NB4 (cell line): ENCODE measurements at regions not wholly inside any gene's neighbourhood (a gene's known extent, or its start where the extent isn't known, plus 50 kb on each side); places are given as distances from the start of the nearest gene placed in this dataset.

Experiments
- POLR2A ChIP-seq: IDR thresholded peaks from 2 replicates; pipeline ENCODE4 v1.6.1; 2011; ENCODE audit warnings: mild to moderate bottlenecking; ENCODE audit not compliant: insufficient read length; ENCODE audit errors: extremely low read depth
- TF ChIP-seq, protein P1 (sequence below): IDR thresholded peaks from one replicate; pipeline ENCODE4 v1.5.1; 2012; ENCODE audit warnings: low read depth, low read length
- TF ChIP-seq, protein P2 (sequence below): IDR thresholded peaks from 2 replicates; pipeline ENCODE4 v1.6.1; 2011; ENCODE audit warnings: low read depth, low read length

DNA sequence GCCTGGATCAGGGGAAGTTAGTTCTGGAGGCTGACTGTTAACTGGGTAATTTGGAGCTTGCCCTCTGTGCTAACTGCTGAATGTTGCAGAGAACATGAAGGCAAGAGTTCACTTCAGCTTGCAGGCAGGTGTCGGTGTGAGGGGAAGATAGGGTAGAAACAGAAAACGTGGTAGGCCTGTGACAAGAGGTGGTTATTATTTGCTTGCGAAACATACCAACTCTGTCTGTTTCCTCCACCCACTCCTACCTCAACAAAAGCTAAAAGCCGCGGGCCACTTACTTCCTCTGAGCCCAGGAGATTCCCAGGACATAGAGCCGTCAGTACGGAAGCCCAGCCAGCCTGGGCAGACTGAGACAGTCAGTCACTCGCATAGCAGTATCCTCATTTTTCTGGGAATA, 119.2 kb upstream of the ABCC4 start:
- TF ChIP-seq, protein P1, sequence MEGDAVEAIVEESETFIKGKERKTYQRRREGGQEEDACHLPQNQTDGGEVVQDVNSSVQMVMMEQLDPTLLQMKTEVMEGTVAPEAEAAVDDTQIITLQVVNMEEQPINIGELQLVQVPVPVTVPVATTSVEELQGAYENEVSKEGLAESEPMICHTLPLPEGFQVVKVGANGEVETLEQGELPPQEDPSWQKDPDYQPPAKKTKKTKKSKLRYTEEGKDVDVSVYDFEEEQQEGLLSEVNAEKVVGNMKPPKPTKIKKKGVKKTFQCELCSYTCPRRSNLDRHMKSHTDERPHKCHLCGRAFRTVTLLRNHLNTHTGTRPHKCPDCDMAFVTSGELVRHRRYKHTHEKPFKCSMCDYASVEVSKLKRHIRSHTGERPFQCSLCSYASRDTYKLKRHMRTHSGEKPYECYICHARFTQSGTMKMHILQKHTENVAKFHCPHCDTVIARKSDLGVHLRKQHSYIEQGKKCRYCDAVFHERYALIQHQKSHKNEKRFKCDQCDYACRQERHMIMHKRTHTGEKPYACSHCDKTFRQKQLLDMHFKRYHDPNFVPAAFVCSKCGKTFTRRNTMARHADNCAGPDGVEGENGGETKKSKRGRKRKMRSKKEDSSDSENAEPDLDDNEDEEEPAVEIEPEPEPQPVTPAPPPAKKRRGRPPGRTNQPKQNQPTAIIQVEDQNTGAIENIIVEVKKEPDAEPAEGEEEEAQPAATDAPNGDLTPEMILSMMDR, result no peak
- no peak for TF ChIP-seq POLR2A
- TF ChIP-seq, protein P2, sequence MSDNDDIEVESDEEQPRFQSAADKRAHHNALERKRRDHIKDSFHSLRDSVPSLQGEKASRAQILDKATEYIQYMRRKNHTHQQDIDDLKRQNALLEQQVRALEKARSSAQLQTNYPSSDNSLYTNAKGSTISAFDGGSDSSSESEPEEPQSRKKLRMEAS, result peak; percentile 51
